Breast epithelium (tissue), 3 donors: ENCODE measurements at regions not wholly inside any gene's neighbourhood (a gene's known extent, or its start where the extent isn't known, plus 50 kb on each side); places are given as distances from the start of the nearest gene placed in this dataset.

Experiments
- POLR2A ChIP-seq: fragments of 450-650 bp; IDR thresholded peaks from one replicate; pipeline ENCODE4 v1.6.1; 2016; ENCODE audit warnings: antibody characterized with exemption, mild to moderate bottlenecking, moderate library complexity
- POLR2AphosphoS5 ChIP-seq, 3 donors: sonication (generic); formaldehyde crosslinking; IDR thresholded peaks; one replicate each; pipeline ENCODE4 v1.6.1; 2017; ENCODE audit warnings: antibody characterized with exemption in 3 of 3

GRCh38 chr6:145559836-145560235, 175.5 kb downstream of the EPM2A start:
- TF ChIP-seq POLR2AphosphoS5 (IDR thresholded peaks at IDR 0.05) (no peak), POLR2A (no peak)
